ENCODE measurements at regions not wholly inside any gene's neighbourhood (a gene's known extent, or its start where the extent isn't known, plus 50 kb on each side); places are given as distances from the start of the nearest gene placed in this dataset.

DNA sequence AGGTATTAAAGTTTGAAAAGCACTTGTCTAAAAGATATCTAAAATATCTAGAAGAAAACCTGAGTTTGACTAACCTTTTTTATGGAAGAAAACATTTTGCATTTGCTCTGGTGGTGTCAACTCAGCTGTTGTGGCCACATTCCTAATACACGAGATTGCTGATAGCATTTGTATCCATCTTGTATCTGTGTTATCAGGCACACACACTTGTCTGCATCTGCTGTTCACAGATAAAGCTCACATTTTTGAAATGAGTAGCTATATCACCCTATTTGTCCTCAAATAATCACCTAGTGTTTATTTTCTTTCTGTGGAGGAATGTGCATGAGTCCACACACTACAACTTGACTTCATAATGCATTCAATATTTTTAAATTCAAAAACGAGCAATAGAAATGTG is 632.3 kb upstream of the NR2F2 start:
- no peak for TF ChIP-seq EZH2phosphoT487 (IDR thresholded peaks at IDR 0.05; ENCODE audit: insufficient read depth, low read depth)
- TF ChIP-seq EZH2 (IDR thresholded peaks at IDR 0.05; ENCODE audit: insufficient read depth, poor library complexity, severe bottlenecking) = no peak

All from GM23248 (cell line).